ENCODE measurements at regions not wholly inside any gene's neighbourhood (a gene's known extent, or its start where the extent isn't known, plus 50 kb on each side); places are given as distances from the start of the nearest gene placed in this dataset.

GRCh38 chr5:40385544-40385943 lies 294.2 kb upstream of the PTGER4 start:
- in situ Hi-C loops (cut with HindIII; ENCODE audit: low sequenced_read_pairs): no loop called here
- TF ChIP-seq, protein P1, sequence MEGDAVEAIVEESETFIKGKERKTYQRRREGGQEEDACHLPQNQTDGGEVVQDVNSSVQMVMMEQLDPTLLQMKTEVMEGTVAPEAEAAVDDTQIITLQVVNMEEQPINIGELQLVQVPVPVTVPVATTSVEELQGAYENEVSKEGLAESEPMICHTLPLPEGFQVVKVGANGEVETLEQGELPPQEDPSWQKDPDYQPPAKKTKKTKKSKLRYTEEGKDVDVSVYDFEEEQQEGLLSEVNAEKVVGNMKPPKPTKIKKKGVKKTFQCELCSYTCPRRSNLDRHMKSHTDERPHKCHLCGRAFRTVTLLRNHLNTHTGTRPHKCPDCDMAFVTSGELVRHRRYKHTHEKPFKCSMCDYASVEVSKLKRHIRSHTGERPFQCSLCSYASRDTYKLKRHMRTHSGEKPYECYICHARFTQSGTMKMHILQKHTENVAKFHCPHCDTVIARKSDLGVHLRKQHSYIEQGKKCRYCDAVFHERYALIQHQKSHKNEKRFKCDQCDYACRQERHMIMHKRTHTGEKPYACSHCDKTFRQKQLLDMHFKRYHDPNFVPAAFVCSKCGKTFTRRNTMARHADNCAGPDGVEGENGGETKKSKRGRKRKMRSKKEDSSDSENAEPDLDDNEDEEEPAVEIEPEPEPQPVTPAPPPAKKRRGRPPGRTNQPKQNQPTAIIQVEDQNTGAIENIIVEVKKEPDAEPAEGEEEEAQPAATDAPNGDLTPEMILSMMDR (IDR thresholded peaks at IDR 0.05; ENCODE audit: low read depth, low read length, missing control alignments): no peak
- H3K4me3 ChIP-seq (ENCODE audit: low read depth, low read length): no peak overlapping the region
- peak; percentile 27 for DNase-seq (ENCODE audit: low read depth)

DNA sequence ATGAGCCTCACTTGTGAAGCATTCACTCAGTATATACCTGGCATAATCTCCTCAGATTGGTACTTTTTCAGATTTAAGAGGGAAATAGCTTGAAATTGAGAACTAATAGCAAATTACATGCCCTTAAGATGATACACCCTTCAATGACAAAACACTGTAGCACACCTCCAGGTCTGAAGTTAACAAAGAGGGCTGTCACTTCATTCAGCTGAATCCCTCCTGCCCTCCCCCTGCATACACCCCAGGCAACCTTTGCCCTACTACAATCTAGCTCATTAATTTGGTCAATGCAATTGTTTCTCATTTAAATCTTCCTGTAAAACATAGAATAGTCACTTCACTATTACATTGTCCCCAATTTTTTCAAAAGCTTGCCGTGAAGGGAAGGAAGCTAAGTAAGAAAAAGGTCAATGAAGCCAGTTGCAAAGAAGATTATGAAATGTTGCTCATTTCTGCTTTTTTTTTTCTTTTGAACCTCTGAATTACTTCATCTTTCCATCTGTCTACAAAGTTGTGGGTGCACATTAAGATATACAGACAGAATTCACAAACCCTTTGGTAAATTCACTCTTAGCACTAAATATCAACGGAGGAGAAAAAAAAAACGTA lies 294.8 kb upstream of the PTGER4 start:
- no peak overlapping the region for H3K4me3 ChIP-seq (ENCODE audit: low read depth, low read length)
- TF ChIP-seq, protein P1 (IDR thresholded peaks at IDR 0.05; ENCODE audit: low read depth, low read length, missing control alignments): no peak
- in situ Hi-C loops (cut with HindIII; ENCODE audit: low sequenced_read_pairs): no loop called here
- DNase-seq (ENCODE audit: low read depth): no peak

DNA sequence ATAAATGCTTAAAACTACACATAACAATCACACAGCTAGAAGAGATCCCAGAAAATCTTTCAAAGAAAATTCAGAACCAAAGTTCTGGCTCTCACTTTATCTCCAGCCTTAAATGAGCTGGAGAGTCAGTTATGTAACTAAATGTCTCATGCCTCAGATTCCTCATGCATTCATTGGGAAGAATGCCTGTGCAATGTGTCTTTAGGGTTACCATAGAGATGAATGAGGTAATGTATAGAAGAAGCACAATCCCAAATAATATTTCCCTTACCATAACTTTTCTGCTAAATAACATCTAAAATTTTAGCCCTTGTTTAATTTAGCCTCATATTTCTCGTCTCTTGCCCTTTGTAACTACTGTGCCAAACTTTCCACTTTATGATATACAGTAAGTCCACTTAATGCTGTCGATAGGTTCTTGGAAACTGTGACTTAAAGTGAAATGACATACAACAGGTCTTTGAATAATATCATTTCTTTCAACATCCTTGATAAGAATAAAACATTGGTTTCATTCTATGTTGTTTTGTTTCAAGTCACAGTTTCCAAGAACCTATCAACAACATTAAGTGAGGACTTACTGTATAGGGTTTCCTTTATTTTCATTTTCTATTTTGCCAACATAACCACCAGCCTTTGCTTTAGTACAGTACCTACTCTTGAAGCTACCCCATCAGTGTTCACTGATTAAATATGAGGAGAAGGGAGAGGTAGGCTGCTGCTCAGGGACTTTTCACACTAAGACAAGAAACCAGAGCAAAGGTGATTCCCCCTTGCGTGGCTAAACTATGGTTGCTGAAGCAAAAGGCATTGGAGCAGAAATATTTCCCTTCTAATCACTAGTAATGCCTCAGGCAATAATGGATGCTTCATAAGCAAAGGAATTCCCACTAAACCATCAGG lies 295.7 kb upstream of the PTGER4 start:
- in situ Hi-C loops (cut with HindIII; ENCODE audit: low sequenced_read_pairs): no loop called here
- no peak overlapping the region for H3K4me3 ChIP-seq (ENCODE audit: low read depth, low read length)
- TF ChIP-seq, protein P1 (IDR thresholded peaks at IDR 0.05; ENCODE audit: low read depth, low read length, missing control alignments): no peak
- DNase-seq (ENCODE audit: low read depth): no peak

- DNase-seq (ENCODE audit: low read depth): no peak
Observed at GRCh38 chr5:40381676-40382363, 297.9 kb upstream of the PTGER4 start.

DNA sequence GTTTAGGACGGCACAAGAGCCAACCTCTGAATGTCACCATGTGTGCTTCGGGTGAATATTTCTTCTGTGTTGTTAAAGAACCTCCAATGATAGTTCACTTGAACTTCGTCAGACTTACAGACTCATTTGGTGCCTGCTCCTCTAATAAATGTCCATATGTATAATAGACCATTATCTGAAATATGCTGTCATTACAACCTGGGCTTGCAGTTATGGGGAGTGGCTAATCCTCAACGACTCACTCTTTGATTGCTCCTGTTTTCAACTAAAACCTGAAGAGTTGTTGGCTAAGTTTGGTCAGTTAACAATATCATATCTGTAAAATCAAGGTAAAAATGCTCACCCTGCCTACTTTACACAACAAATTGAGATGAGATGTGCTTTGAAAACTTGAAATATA lies 298.7 kb upstream of the PTGER4 start:
- no peak overlapping the region for H3K4me3 ChIP-seq (ENCODE audit: low read depth, low read length)
- TF ChIP-seq, protein P1 (IDR thresholded peaks at IDR 0.05; ENCODE audit: low read depth, low read length, missing control alignments): no peak
- in situ Hi-C loops (cut with HindIII; ENCODE audit: low sequenced_read_pairs): no loop called here
- DNase-seq (ENCODE audit: low read depth): no peak

More at GRCh38 chr5:40381676-40382363, 297.9 kb upstream of the PTGER4 start:
- in situ Hi-C loops (cut with HindIII; ENCODE audit: low sequenced_read_pairs): no loop called here
- TF ChIP-seq, protein P1 (IDR thresholded peaks at IDR 0.05; ENCODE audit: low read depth, low read length, missing control alignments): no peak
- H3K4me3 ChIP-seq (ENCODE audit: low read depth, low read length): no peak overlapping the region

GRCh38 chr5:40378396-40379177 lies 301.1 kb upstream of the PTGER4 start:
- H3K4me3 ChIP-seq (ENCODE audit: low read depth, low read length): no peak overlapping the region
- in situ Hi-C loops (cut with HindIII; ENCODE audit: low sequenced_read_pairs): no loop called here
- TF ChIP-seq, protein P1 (IDR thresholded peaks at IDR 0.05; ENCODE audit: low read depth, low read length, missing control alignments): no peak
- DNase-seq (ENCODE audit: low read depth): no peak

Measured in astrocyte of the cerebellum (primary cell).